ENCODE measurements at regions not wholly inside any gene's neighbourhood (a gene's known extent, or its start where the extent isn't known, plus 50 kb on each side); places are given as distances from the start of the nearest gene placed in this dataset.

DNA sequence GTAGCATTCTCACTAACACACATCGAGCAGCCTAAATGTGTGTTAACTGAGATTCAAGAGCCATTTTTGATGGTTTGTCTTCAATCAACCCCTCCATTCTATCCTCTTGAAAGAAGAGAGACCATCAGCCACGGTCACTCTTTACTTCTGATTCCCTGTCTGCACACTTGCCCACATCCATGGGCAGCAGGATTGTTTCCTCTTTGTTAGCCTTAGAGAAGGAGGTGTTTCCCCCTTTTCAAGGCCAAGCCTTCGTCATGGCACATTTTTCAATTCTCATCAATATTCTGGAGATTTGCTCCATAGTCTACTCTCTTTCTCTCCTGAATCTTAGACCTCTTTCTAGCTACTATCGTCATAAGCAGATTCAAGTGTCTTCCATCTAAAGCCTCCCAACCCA lies 522.4 kb upstream of the NAALADL2 start:
- Histone ChIP-seq H3K4me3 (ENCODE audit: low read depth, low read length) (no peak overlapping the region), H3K9ac (ENCODE audit: low read depth, low read length) (no peak overlapping the region)

GRCh38 chr3:174337227-174337626 lies 521.9 kb upstream of the NAALADL2 start:
- no peak overlapping the region for H3K9ac ChIP-seq (ENCODE audit: low read depth, low read length)
- H3K36me3 ChIP-seq (ENCODE audit: control insufficient read depth, insufficient read depth, low read length) = no peaks in the 10 kb centered on the region
- H3K27me3 ChIP-seq (ENCODE audit: control insufficient read depth, insufficient read depth, low read length) = no peaks in the 10 kb centered on the region
- no peak overlapping the region for H3K4me3 ChIP-seq (ENCODE audit: low read depth, low read length)
- no peaks in the 10 kb centered on the region for H3K4me1 ChIP-seq (ENCODE audit: control insufficient read depth, insufficient read depth, low read length)
- H3K9me3 ChIP-seq (ENCODE audit: control insufficient read depth, insufficient read depth, low read length) = no peaks in the 10 kb centered on the region

More for the DNA sequence above, 522.4 kb upstream of the NAALADL2 start:
- H3K27me3 ChIP-seq (ENCODE audit: control insufficient read depth, insufficient read depth, low read length) = no peaks in the 10 kb centered on the region
- H3K4me1 ChIP-seq (ENCODE audit: control insufficient read depth, insufficient read depth, low read length) = no peaks in the 10 kb centered on the region
- H3K9me3 ChIP-seq (ENCODE audit: control insufficient read depth, insufficient read depth, low read length) = no peaks in the 10 kb centered on the region
- no peaks in the 10 kb centered on the region for H3K36me3 ChIP-seq (ENCODE audit: control insufficient read depth, insufficient read depth, low read length)

- Histone ChIP-seq H3K36me3 (ENCODE audit: control insufficient read depth, insufficient read depth, low read length) (no peaks in the 10 kb centered on the region), H3K9me3 (ENCODE audit: control insufficient read depth, insufficient read depth, low read length) (no peaks in the 10 kb centered on the region), H3K4me3 (ENCODE audit: low read depth, low read length) (no peak overlapping the region), H3K4me1 (ENCODE audit: control insufficient read depth, insufficient read depth, low read length) (no peaks in the 10 kb centered on the region), H3K9ac (ENCODE audit: low read depth, low read length) (no peak overlapping the region), H3K27me3 (ENCODE audit: control insufficient read depth, insufficient read depth, low read length) (no peaks in the 10 kb centered on the region)
Measured at GRCh38 chr3:174340624-174341587, 518.2 kb upstream of the NAALADL2 start.

- Histone ChIP-seq H3K4me1 (ENCODE audit: control insufficient read depth, insufficient read depth, low read length) (no peaks in the 10 kb centered on the region), H3K36me3 (ENCODE audit: control insufficient read depth, insufficient read depth, low read length) (no peaks in the 10 kb centered on the region), H3K9ac (ENCODE audit: low read depth, low read length) (no peak overlapping the region), H3K27me3 (ENCODE audit: control insufficient read depth, insufficient read depth, low read length) (no peaks in the 10 kb centered on the region), H3K9me3 (ENCODE audit: control insufficient read depth, insufficient read depth, low read length) (no peaks in the 10 kb centered on the region), H3K4me3 (ENCODE audit: low read depth, low read length) (no peak overlapping the region)
Measured at GRCh38 chr3:174342171-174342570, 517.0 kb upstream of the NAALADL2 start.

- H3K36me3 ChIP-seq (ENCODE audit: control insufficient read depth, insufficient read depth, low read length) = no peaks in the 10 kb centered on the region
- no peaks in the 10 kb centered on the region for H3K9me3 ChIP-seq (ENCODE audit: control insufficient read depth, insufficient read depth, low read length)
- no peaks in the 10 kb centered on the region for H3K27me3 ChIP-seq (ENCODE audit: control insufficient read depth, insufficient read depth, low read length)
- no peaks in the 10 kb centered on the region for H3K4me1 ChIP-seq (ENCODE audit: control insufficient read depth, insufficient read depth, low read length)
- no peak overlapping the region for H3K4me3 ChIP-seq (ENCODE audit: low read depth, low read length)
- no peak overlapping the region for H3K9ac ChIP-seq (ENCODE audit: low read depth, low read length)
Measured at GRCh38 chr3:174342941-174343501, 516.1 kb upstream of the NAALADL2 start.

GRCh38 chr3:174346141-174346540 lies 513.0 kb upstream of the NAALADL2 start:
- H3K9ac ChIP-seq (ENCODE audit: low read depth, low read length) = no peak overlapping the region
- H3K27me3 ChIP-seq (ENCODE audit: control insufficient read depth, insufficient read depth, low read length) = no peaks in the 10 kb centered on the region
- no peaks in the 10 kb centered on the region for H3K36me3 ChIP-seq (ENCODE audit: control insufficient read depth, insufficient read depth, low read length)
- no peak overlapping the region for H3K4me3 ChIP-seq (ENCODE audit: low read depth, low read length)
- H3K9me3 ChIP-seq (ENCODE audit: control insufficient read depth, insufficient read depth, low read length) = no peaks in the 10 kb centered on the region
- no peaks in the 10 kb centered on the region for H3K4me1 ChIP-seq (ENCODE audit: control insufficient read depth, insufficient read depth, low read length)

DNA sequence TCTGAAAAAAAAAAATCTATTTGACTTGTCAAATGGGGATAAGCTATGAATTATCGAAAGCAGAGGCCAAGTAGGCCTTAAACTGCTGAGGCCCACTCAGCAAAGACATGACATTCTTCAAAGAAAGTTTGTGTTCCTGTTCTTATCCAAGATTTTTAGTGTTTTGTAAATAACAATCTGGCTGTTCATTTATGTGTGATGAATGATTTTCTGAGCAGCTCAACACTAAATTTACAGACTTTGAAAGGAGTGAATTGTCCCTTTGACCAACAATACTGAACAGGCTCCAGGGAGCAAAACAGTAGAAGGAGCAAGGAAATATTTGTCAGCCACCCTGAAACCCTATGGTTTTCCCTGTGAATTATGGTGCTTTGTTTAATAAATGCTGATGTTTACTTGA lies 512.6 kb upstream of the NAALADL2 start:
- no peak overlapping the region for H3K4me3 ChIP-seq (ENCODE audit: low read depth, low read length)
- H3K9me3 ChIP-seq (ENCODE audit: control insufficient read depth, insufficient read depth, low read length) = no peaks in the 10 kb centered on the region
- H3K36me3 ChIP-seq (ENCODE audit: control insufficient read depth, insufficient read depth, low read length) = no peaks in the 10 kb centered on the region
- no peak overlapping the region for H3K9ac ChIP-seq (ENCODE audit: low read depth, low read length)
- H3K4me1 ChIP-seq (ENCODE audit: control insufficient read depth, insufficient read depth, low read length) = no peaks in the 10 kb centered on the region
- H3K27me3 ChIP-seq (ENCODE audit: control insufficient read depth, insufficient read depth, low read length) = no peaks in the 10 kb centered on the region

- H3K9ac ChIP-seq (ENCODE audit: low read depth, low read length) = no peak overlapping the region
- no peaks in the 10 kb centered on the region for H3K9me3 ChIP-seq (ENCODE audit: control insufficient read depth, insufficient read depth, low read length)
- H3K27me3 ChIP-seq (ENCODE audit: control insufficient read depth, insufficient read depth, low read length) = no peaks in the 10 kb centered on the region
- H3K4me3 ChIP-seq (ENCODE audit: low read depth, low read length) = no peak overlapping the region
- no peaks in the 10 kb centered on the region for H3K36me3 ChIP-seq (ENCODE audit: control insufficient read depth, insufficient read depth, low read length)
- no peaks in the 10 kb centered on the region for H3K4me1 ChIP-seq (ENCODE audit: control insufficient read depth, insufficient read depth, low read length)
Measured at GRCh38 chr3:174347474-174348138, 511.5 kb upstream of the NAALADL2 start.

GRCh38 chr3:174352227-174352626 lies 506.9 kb upstream of the NAALADL2 start:
- H3K9me3 ChIP-seq (ENCODE audit: control insufficient read depth, insufficient read depth, low read length) = no peaks in the 10 kb centered on the region
- H3K36me3 ChIP-seq (ENCODE audit: control insufficient read depth, insufficient read depth, low read length) = no peaks in the 10 kb centered on the region
- no peak overlapping the region for H3K4me3 ChIP-seq (ENCODE audit: low read depth, low read length)
- H3K4me1 ChIP-seq (ENCODE audit: control insufficient read depth, insufficient read depth, low read length) = no peaks in the 10 kb centered on the region
- no peak overlapping the region for H3K9ac ChIP-seq (ENCODE audit: low read depth, low read length)
- H3K27me3 ChIP-seq (ENCODE audit: control insufficient read depth, insufficient read depth, low read length) = no peaks in the 10 kb centered on the region

DNA sequence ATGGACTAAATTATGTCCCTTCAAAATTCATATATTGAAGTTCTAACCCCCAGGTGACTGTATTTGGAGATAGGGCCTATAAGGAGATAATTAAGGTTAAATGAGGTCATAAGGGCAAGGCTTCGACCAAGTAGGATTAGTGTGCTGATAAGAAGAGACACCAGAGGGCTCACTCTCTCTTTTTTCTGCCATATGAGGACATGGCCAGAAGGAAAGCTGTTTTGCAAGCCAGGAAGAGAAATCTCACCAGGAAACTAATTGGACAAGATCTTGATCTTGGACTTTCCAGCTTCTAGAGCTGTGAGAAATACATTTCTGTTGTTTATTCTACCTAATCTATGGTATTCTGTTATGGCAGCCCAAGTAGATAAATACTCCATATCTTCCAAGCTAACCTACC lies 503.6 kb upstream of the NAALADL2 start:
- H3K4me3 ChIP-seq (ENCODE audit: low read depth, low read length) = no peak overlapping the region
- H3K36me3 ChIP-seq (ENCODE audit: control insufficient read depth, insufficient read depth, low read length) = no peaks in the 10 kb centered on the region
- H3K9me3 ChIP-seq (ENCODE audit: control insufficient read depth, insufficient read depth, low read length) = no peaks in the 10 kb centered on the region
- no peaks in the 10 kb centered on the region for H3K27me3 ChIP-seq (ENCODE audit: control insufficient read depth, insufficient read depth, low read length)
- no peaks in the 10 kb centered on the region for H3K4me1 ChIP-seq (ENCODE audit: control insufficient read depth, insufficient read depth, low read length)
- H3K9ac ChIP-seq (ENCODE audit: low read depth, low read length) = no peak overlapping the region

- Histone ChIP-seq H3K9me3 (ENCODE audit: control insufficient read depth, insufficient read depth, low read length) (no peaks in the 10 kb centered on the region), H3K9ac (ENCODE audit: low read depth, low read length) (no peak overlapping the region), H3K27me3 (ENCODE audit: control insufficient read depth, insufficient read depth, low read length) (no peaks in the 10 kb centered on the region), H3K36me3 (ENCODE audit: control insufficient read depth, insufficient read depth, low read length) (no peaks in the 10 kb centered on the region), H3K4me1 (ENCODE audit: control insufficient read depth, insufficient read depth, low read length) (no peaks in the 10 kb centered on the region), H3K4me3 (ENCODE audit: low read depth, low read length) (no peak overlapping the region)
Measured at GRCh38 chr3:174356596-174356995, 502.5 kb upstream of the NAALADL2 start.

Measured in iPS-15b (cell line).